Renal cortex interstitium (tissue), 11 donors: ENCODE measurements at regions not wholly inside any gene's neighbourhood (a gene's known extent, or its start where the extent isn't known, plus 50 kb on each side); places are given as distances from the start of the nearest gene placed in this dataset.

ENCODE experiments used
- DNase-seq, 11 donors: peaks; one replicate each; pipeline ENCODE4 v3.0.0-alpha.2; 2013; ENCODE audit warnings: low read depth in 9 of 11, low spot score in 4 of 11; ENCODE audit errors: extremely low read depth in 1 of 11

GRCh38 chr3:194245975-194246561 is 105.1 kb downstream of the CPN2 start:
- DNase-seq = no peak

- no peak for DNase-seq
Measured at GRCh38 chr3:194246709-194247349, 104.3 kb downstream of the CPN2 start.

GRCh38 chr3:194247350-194247740 is 103.8 kb downstream of the CPN2 start:
- DNase-seq = no peak

- no peak for DNase-seq
Measured at GRCh38 chr3:194249323-194250097, 101.6 kb downstream of the CPN2 start.

- peak in 7 of 11 donors; percentile 68 to 84 (median 77) for DNase-seq
Measured at GRCh38 chr3:194250098-194251002, 100.8 kb downstream of the CPN2 start.

- DNase-seq = no peak
Measured at GRCh38 chr3:194251007-194251406, 100.1 kb downstream of the CPN2 start.

GRCh38 chr3:194251461-194251860 is 99.7 kb downstream of the CPN2 start:
- DNase-seq = no peak

- no peak for DNase-seq
Measured at GRCh38 chr3:194251891-194252560, 99.1 kb downstream of the CPN2 start.

GRCh38 chr3:194253270-194253669 is 97.9 kb downstream of the CPN2 start:
- DNase-seq = no peak

- DNase-seq = no peak
Measured at GRCh38 chr3:194254040-194254439, 97.1 kb downstream of the CPN2 start.

- no peak for DNase-seq
Measured at GRCh38 chr3:194255252-194256039, 95.7 kb downstream of the CPN2 start.

- no peak for DNase-seq
Measured at GRCh38 chr3:194256040-194256945, 94.8 kb downstream of the CPN2 start.

- no peak for DNase-seq
Measured at GRCh38 chr3:194257151-194257621, 93.9 kb downstream of the CPN2 start.

GRCh38 chr3:194257916-194258668 is 93.0 kb downstream of the CPN2 start:
- DNase-seq = no peak

GRCh38 chr3:194259982-194260766 is 91.0 kb downstream of the CPN2 start:
- no peak for DNase-seq
